Astrocyte (in vitro differentiated cells and primary cell): ENCODE measurements at regions not wholly inside any gene's neighbourhood (a gene's known extent, or its start where the extent isn't known, plus 50 kb on each side); places are given as distances from the start of the nearest gene placed in this dataset.

Experiments
- CTCF ChIP-seq: IDR thresholded peaks from 2 replicates; pipeline ENCODE4 v1.5.1; 2011; ENCODE audit warnings: low read depth, mild to moderate bottlenecking, inconsistent platforms, low read length, moderate library complexity; ENCODE audit not compliant: insufficient read depth
- EZH2 ChIP-seq: IDR thresholded peaks from 2 replicates; pipeline ENCODE4 v1.6.1; 2012; ENCODE audit warnings: mild to moderate bottlenecking, low read length, inconsistent platforms; ENCODE audit not compliant: insufficient read depth

GRCh38 chr10:60476451-60476850 lies 86.8 kb upstream of the ANK3 start:
- TF ChIP-seq CTCF: no peak
- TF ChIP-seq EZH2: no peak
